ENCODE measurements at regions not wholly inside any gene's neighbourhood (a gene's known extent, or its start where the extent isn't known, plus 50 kb on each side); places are given as distances from the start of the nearest gene placed in this dataset.

GRCh38 chr6:137271245-137272183 is 52.3 kb upstream of the IFNGR1 start:
- no peak for DNase-seq (ENCODE audit: low read depth, low spot score)

- DNase-seq (ENCODE audit: low read depth, low spot score), result no peak
Measured at GRCh38 chr6:137269803-137270202, 50.6 kb upstream of the IFNGR1 start.

- no peak for DNase-seq (ENCODE audit: low read depth, low spot score)
Measured at GRCh38 chr6:137269347-137269746, 50.2 kb upstream of the IFNGR1 start.
